HG03139 (cell line): ENCODE measurements at regions not wholly inside any gene's neighbourhood (a gene's known extent, or its start where the extent isn't known, plus 50 kb on each side); places are given as distances from the start of the nearest gene placed in this dataset.

Source experiments
- ATAC-seq: cut with Tn5 transposase; IDR thresholded peaks from one replicate; pipeline ENCODE4 v1.9.1; 2021; ENCODE audit not compliant: unreplicated experiment

GRCh38 chr9:86893811-86894490 lies 53.4 kb downstream of the GAS1 start:
- no peak for ATAC-seq

GRCh38 chr9:86892576-86892975 lies 54.7 kb downstream of the GAS1 start:
- ATAC-seq, result no peak

GRCh38 chr9:86891886-86892437 lies 55.3 kb downstream of the GAS1 start:
- no peak for ATAC-seq

GRCh38 chr9:86891091-86891490 lies 56.2 kb downstream of the GAS1 start:
- no peak for ATAC-seq

- ATAC-seq, result no peak
Measured at GRCh38 chr9:86885232-86885631, 62.1 kb downstream of the GAS1 start.

GRCh38 chr9:86876621-86877196 lies 70.6 kb downstream of the GAS1 start:
- ATAC-seq, result no peak

GRCh38 chr9:86868616-86869015 lies 78.7 kb downstream of the GAS1 start:
- ATAC-seq, result no peak

GRCh38 chr9:86867804-86868313 lies 79.4 kb downstream of the GAS1 start:
- ATAC-seq, result no peak

- no peak for ATAC-seq
Measured at GRCh38 chr9:86865952-86866351, 81.4 kb downstream of the GAS1 start.

- ATAC-seq, result no peak
Measured at GRCh38 chr9:86860006-86860405, 87.3 kb downstream of the GAS1 start.

GRCh38 chr9:86859056-86859455 lies 88.2 kb downstream of the GAS1 start:
- no peak for ATAC-seq

- ATAC-seq, result no peak
Measured at GRCh38 chr9:86858009-86858408, 89.3 kb downstream of the GAS1 start.

GRCh38 chr9:86856259-86856658 lies 91.0 kb downstream of the GAS1 start:
- ATAC-seq, result no peak

- ATAC-seq, result no peak
Measured at GRCh38 chr9:86854898-86855523, 92.3 kb downstream of the GAS1 start.

GRCh38 chr9:86846656-86847055 lies 100.7 kb downstream of the GAS1 start:
- ATAC-seq, result no peak

- no peak for ATAC-seq
Measured at GRCh38 chr9:86843206-86843605, 104.1 kb downstream of the GAS1 start.

GRCh38 chr9:86842573-86842972 lies 104.7 kb downstream of the GAS1 start:
- ATAC-seq, result no peak

- ATAC-seq, result no peak
Measured at GRCh38 chr9:86839522-86839921, 107.8 kb downstream of the GAS1 start.

GRCh38 chr9:86838519-86839497 lies 108.5 kb downstream of the GAS1 start:
- no peak for ATAC-seq

- no peak for ATAC-seq
Measured at GRCh38 chr9:86837345-86837744, 110.0 kb downstream of the GAS1 start.

- peak; percentile 54 for ATAC-seq
Measured at GRCh38 chr9:86836797-86837196, 110.5 kb downstream of the GAS1 start.
